ENCODE measurements at regions not wholly inside any gene's neighbourhood (a gene's known extent, or its start where the extent isn't known, plus 50 kb on each side); places are given as distances from the start of the nearest gene placed in this dataset.
"Not testable (repeated sequence)": the region's sequence is repeated elsewhere in the genome, so short reads cannot be mapped to it uniquely, and the experiment has no call there.

GRCh38 chr2:207409517-207409916 is 120.2 kb upstream of the CREB1 start:
- DNase-seq (ENCODE audit: low spot score) = no peak

GRCh38 chr2:207412787-207413310 is 116.9 kb upstream of the CREB1 start:
- DNase-seq (ENCODE audit: low spot score) = no peak

- no peak for DNase-seq (ENCODE audit: low spot score)
Measured at GRCh38 chr2:207413376-207413907, 116.3 kb upstream of the CREB1 start.

GRCh38 chr2:207416111-207416510 is 113.7 kb upstream of the CREB1 start:
- no peak for DNase-seq (ENCODE audit: low spot score)

GRCh38 chr2:207416900-207417299 is 112.9 kb upstream of the CREB1 start:
- DNase-seq (ENCODE audit: low spot score) = no peak

GRCh38 chr2:207417301-207417718 is 112.5 kb upstream of the CREB1 start:
- no peak for DNase-seq (ENCODE audit: low spot score)

- no peak for DNase-seq (ENCODE audit: low spot score)
Measured at GRCh38 chr2:207418419-207418818, 111.3 kb upstream of the CREB1 start.

- no peak for DNase-seq (ENCODE audit: low spot score)
Measured at GRCh38 chr2:207419331-207419730, 110.4 kb upstream of the CREB1 start.

- DNase-seq (ENCODE audit: low spot score) = no peak
Measured at GRCh38 chr2:207421671-207422070, 108.1 kb upstream of the CREB1 start.

- DNase-seq (ENCODE audit: low spot score) = no peak
Measured at GRCh38 chr2:207422380-207422779, 107.4 kb upstream of the CREB1 start.

GRCh38 chr2:207423886-207424285 is 105.9 kb upstream of the CREB1 start:
- no peak for DNase-seq (ENCODE audit: low spot score)

GRCh38 chr2:207427986-207428385 is 101.8 kb upstream of the CREB1 start:
- DNase-seq (ENCODE audit: low spot score) = no peak

- DNase-seq (ENCODE audit: low spot score) = no peak
Measured at GRCh38 chr2:207428573-207428972, 101.2 kb upstream of the CREB1 start.

- DNase-seq (ENCODE audit: low spot score) = no peak
Measured at GRCh38 chr2:207432453-207432852, 97.3 kb upstream of the CREB1 start.

- DNase-seq (ENCODE audit: low spot score) = no peak
Measured at GRCh38 chr2:207434306-207434705, 95.5 kb upstream of the CREB1 start.

- no peak for DNase-seq (ENCODE audit: low spot score)
Measured at GRCh38 chr2:207434899-207435465, 94.8 kb upstream of the CREB1 start.

- DNase-seq (ENCODE audit: low spot score) = no peak
Measured at GRCh38 chr2:207437136-207437523, 92.6 kb upstream of the CREB1 start.

GRCh38 chr2:207437524-207438143 is 92.1 kb upstream of the CREB1 start:
- no peak for DNase-seq (ENCODE audit: low spot score)

- no peak for DNase-seq (ENCODE audit: low spot score)
Measured at GRCh38 chr2:207438414-207439126, 91.2 kb upstream of the CREB1 start.

- DNase-seq (ENCODE audit: low spot score) = not testable (repeated sequence)
Measured at GRCh38 chr2:207439881-207440280, 89.9 kb upstream of the CREB1 start.

GRCh38 chr2:207444756-207445155 is 85.0 kb upstream of the CREB1 start:
- DNase-seq (ENCODE audit: low spot score) = no peak

GRCh38 chr2:207446653-207447052 is 83.1 kb upstream of the CREB1 start:
- no peak for DNase-seq (ENCODE audit: low spot score)

- no peak for DNase-seq (ENCODE audit: low spot score)
Measured at GRCh38 chr2:207448006-207448405, 81.8 kb upstream of the CREB1 start.
